Esophagus (tissue), 2 donors: ENCODE measurements at regions not wholly inside any gene's neighbourhood (a gene's known extent, or its start where the extent isn't known, plus 50 kb on each side); places are given as distances from the start of the nearest gene placed in this dataset.

Source experiments
- H3K27ac ChIP-seq, 2 donors: one replicate each; pipeline ENCODE4 v1.5.1; 2013; ENCODE audit warnings: low read depth in 2 of 2, mild to moderate bottlenecking in 2 of 2, inconsistent platforms in 1 of 2, low read length in 1 of 2, moderate library complexity in 1 of 2
- H3K27me3 ChIP-seq, 2 donors: one replicate each; pipeline ENCODE4 v1.6.1; 2013; ENCODE audit warnings: low read length in 2 of 2, control low read depth in 1 of 2, mild to moderate bottlenecking in 1 of 2; ENCODE audit not compliant: insufficient read depth in 2 of 2, control insufficient read depth in 1 of 2
- H3K36me3 ChIP-seq, 2 donors: one replicate each; pipeline ENCODE4 v1.6.1; 2013; ENCODE audit warnings: low read length in 1 of 2; ENCODE audit not compliant: control insufficient read depth in 2 of 2, insufficient read depth in 2 of 2
- H3K4me1 ChIP-seq, 2 donors: one replicate each; pipeline ENCODE4 v1.6.1; 2013; ENCODE audit warnings: low read length in 1 of 2; ENCODE audit not compliant: control insufficient read depth in 2 of 2, insufficient read depth in 2 of 2
- H3K4me3 ChIP-seq, 2 donors: one replicate each; pipeline ENCODE4 v1.5.1; 2013; ENCODE audit warnings: low read length in 2 of 2, mild to moderate bottlenecking in 2 of 2, low read depth in 1 of 2, moderate library complexity in 1 of 2
- H3K9me3 ChIP-seq, 2 donors: one replicate each; pipeline ENCODE4 v1.6.1; 2013; ENCODE audit warnings: mild to moderate bottlenecking in 2 of 2, low read depth in 1 of 2, low read length in 1 of 2, moderate library complexity in 1 of 2; ENCODE audit not compliant: control insufficient read depth in 2 of 2, insufficient read depth in 1 of 2
- WGBS, 2 donors: extraction: QIAGEN DNeasy Blood & Tissue Kit; methylation state at CpG; one replicate each; pipeline ENCODE4 v1.1.7; 2013; 5-methylcytosine and 5-hydroxymethylcytosine counted together
- donor health status: healthy with polysubstance abuse.
- donor health status: Bipolar disorder and iron deficiency.

- H3K27me3 ChIP-seq: peaks cover 0 to 4% of the 10 kb centered on the region in 2 donors
- peaks cover 0 to 3% of the 10 kb centered on the region in 2 donors for H3K4me1 ChIP-seq
- H3K36me3 ChIP-seq: no peaks in the 10 kb centered on the region
- no peak overlapping the region for H3K4me3 ChIP-seq
- WGBS, 2 donors: 42 to 47% methylated on average over 12 of the region's 12 CpGs
- H3K27ac ChIP-seq: no peak overlapping the region
- no peaks in the 10 kb centered on the region for H3K9me3 ChIP-seq
Observed at GRCh38 chrX:20320461-20321159, 53.9 kb upstream of the RPS6KA3 start.

- Histone ChIP-seq H3K4me1 (peaks cover 0 to 3% of the 10 kb centered on the region in 2 donors), H3K27ac (no peak overlapping the region), H3K4me3 (no peak overlapping the region), H3K9me3 (no peaks in the 10 kb centered on the region), H3K27me3 (peaks cover 0 to 4% of the 10 kb centered on the region in 2 donors), H3K36me3 (no peaks in the 10 kb centered on the region)
- 86 to 98% methylated on average over 4 of the region's 4 CpGs for WGBS, 2 donors
Observed at GRCh38 chrX:20319054-20319453, 52.3 kb upstream of the RPS6KA3 start.

- WGBS, 2 donors: 59 to 61% methylated on average over 5 of the region's 5 CpGs
- peaks cover 0 to 3% of the 10 kb centered on the region in 2 donors for H3K4me1 ChIP-seq
- H3K4me3 ChIP-seq: no peak overlapping the region
- H3K9me3 ChIP-seq: no peaks in the 10 kb centered on the region
- no peak overlapping the region for H3K27ac ChIP-seq
- no peaks in the 10 kb centered on the region for H3K36me3 ChIP-seq
- peaks cover 0 to 4% of the 10 kb centered on the region in 2 donors for H3K27me3 ChIP-seq
Observed at GRCh38 chrX:20317873-20318272, 51.2 kb upstream of the RPS6KA3 start.
